SK-N-SH (cell line): ENCODE measurements at regions not wholly inside any gene's neighbourhood (a gene's known extent, or its start where the extent isn't known, plus 50 kb on each side); places are given as distances from the start of the nearest gene placed in this dataset.

Experiments
- CTCF ChIA-PET: fragments of 300-600, 350-600 bp; formaldehyde crosslinking; extraction: SDS; loops from one replicate; lab custom pipeline; 2021; lab: Yijun Ruan, JAX
- POLR2A ChIA-PET: fragments of 350-600 bp; sonication (Branson Sonifier 250); formaldehyde crosslinking; extraction: SDS; loops from one replicate; lab custom pipeline; 2020; ENCODE audit warnings: antibody characterized with exemption, inconsistent platforms; lab: Yijun Ruan, JAX
- DNase-seq: peaks from one replicate; pipeline ENCODE4 v3.0.0; 2012
- H2AFZ ChIP-seq: fragments of 200-600 bp; sonication (generic); 2 replicates; pipeline ENCODE4 v1.8.1; 2016; ENCODE audit warnings: antibody characterized with exemption, mild to moderate bottlenecking, low read depth
- H3F3A ChIP-seq: fragments of 200-600 bp; sonication (generic); replicated peaks from 2 replicates; pipeline ENCODE3; 2016; ENCODE audit warnings: antibody characterized with exemption, mild to moderate bottlenecking; ENCODE audit not compliant: insufficient read depth
- H3K27ac ChIP-seq, 2 experiments: fragments of 200-500 bp in 1 of 2; fragments of 200-600 bp in 1 of 2; sonication (Bioruptor generic) in 1 of 2; sonication (generic), shearing (Covaris generic) in 1 of 2; 2 replicates each; pipeline versions ENCODE4 v1.5.1 to v1.6.1; 2014 to 2016; ENCODE audit warnings: low read depth in 2 of 2, inconsistent platforms in 1 of 2, low read length in 1 of 2, mild to moderate bottlenecking in 1 of 2, mixed read lengths in 1 of 2
- H3K27me3 ChIP-seq: fragments of 200-600 bp; sonication (generic), shearing (Covaris generic); 2 replicates; pipeline ENCODE4 v1.6.1; 2016; ENCODE audit warnings: mixed run types; ENCODE audit not compliant: insufficient read depth
- H3K36me3 ChIP-seq, 2 experiments: fragments of 200-500 bp in 1 of 2; fragments of 200-600 bp in 1 of 2; sonication (Bioruptor generic) in 1 of 2; sonication (generic) in 1 of 2; replicated peaks in 1 of 2; 2 replicates each; pipeline versions ENCODE3 to v1.5.1; 2014 to 2016; ENCODE audit warnings: low read length in 1 of 2, mild to moderate bottlenecking in 1 of 2; ENCODE audit not compliant: insufficient read depth in 2 of 2, control insufficient read depth in 1 of 2
- H3K4me1 ChIP-seq, 2 experiments: fragments of 200-500 bp in 1 of 2; fragments of 200-600 bp in 1 of 2; sonication (Bioruptor generic) in 1 of 2; sonication (generic), shearing (Covaris generic) in 1 of 2; 2 replicates each; pipeline versions ENCODE4 v1.5.1 to v1.6.1; 2014 to 2016; ENCODE audit warnings: low read depth in 1 of 2, low read length in 1 of 2, mixed run types in 1 of 2; ENCODE audit not compliant: insufficient read depth in 2 of 2, control insufficient read depth in 1 of 2
- H3K4me2 ChIP-seq: fragments of 200-600 bp; sonication (generic), shearing (Covaris generic); 2 replicates; pipeline ENCODE4 v1.6.1; 2017; ENCODE audit warnings: mixed run types
- H3K4me3 ChIP-seq, 2 experiments: fragments of 200-500 bp in 1 of 2; fragments of 200-600 bp in 1 of 2; sonication (Bioruptor generic) in 1 of 2; sonication (generic), shearing (Covaris generic) in 1 of 2; 2 replicates each; pipeline versions ENCODE4 v1.5.1 to v1.8.1; 2014 to 2016; ENCODE audit warnings: low read depth in 2 of 2, inconsistent platforms in 1 of 2, low read length in 1 of 2, mild to moderate bottlenecking in 1 of 2, mixed read lengths in 1 of 2, moderate library complexity in 1 of 2
- H3K79me2 ChIP-seq: fragments of 200-600 bp; sonication (generic); 2 replicates; pipeline ENCODE4 v1.8.1; 2017; ENCODE audit warnings: mild to moderate bottlenecking; ENCODE audit not compliant: insufficient read depth
- H3K9ac ChIP-seq: fragments of 200-600 bp; sonication (generic); 2 replicates; pipeline ENCODE4 v1.6.1; 2017; ENCODE audit warnings: mixed run types
- H3K9me2 ChIP-seq: fragments of 200-600 bp; sonication (generic); 2 replicates; pipeline ENCODE4 v1.6.1; 2017; ENCODE audit warnings: mixed run types
- H3K9me3 ChIP-seq: fragments of 200-600 bp; sonication (generic); 2 replicates; pipeline ENCODE4 v1.6.1; 2017; ENCODE audit warnings: mixed run types, mild to moderate bottlenecking, moderate library complexity
- H4K20me1 ChIP-seq: fragments of 200-600 bp; sonication (generic); 2 replicates; pipeline ENCODE4 v1.6.1; 2017; ENCODE audit warnings: mild to moderate bottlenecking, mixed run types; ENCODE audit not compliant: insufficient read depth
- FOXJ3 ChIP-seq: sonication (generic); formaldehyde crosslinking; IDR thresholded peaks from 2 replicates; pipeline ENCODE4 v1.5.1; 2020; ENCODE audit warnings: mild to moderate bottlenecking, missing genetic modification reagents
- FOXM1 ChIP-seq: IDR thresholded peaks from 2 replicates; pipeline ENCODE4 v1.4.0; 2012; ENCODE audit warnings: low read depth, mild to moderate bottlenecking
- GABPA ChIP-seq: IDR thresholded peaks from 2 replicates; pipeline ENCODE4 v1.4.0; 2012; ENCODE audit warnings: low read depth, mild to moderate bottlenecking
- IRF3 ChIP-seq: fragments of 150-350 bp; IDR thresholded peaks from 2 replicates; pipeline ENCODE4 v1.6.1; 2016; ENCODE audit warnings: mild to moderate bottlenecking, low read depth, low read length
- MXI1 ChIP-seq: IDR thresholded peaks from 2 replicates; pipeline ENCODE4 v1.6.1; 2012; ENCODE audit warnings: mild to moderate bottlenecking, low read depth, low read length, improper control_type of control experiment
- NFIC ChIP-seq: IDR thresholded peaks from 2 replicates; pipeline ENCODE4 v1.4.0; 2012; ENCODE audit warnings: borderline replicate concordance
- POLR2AphosphoS5 ChIP-seq: IDR thresholded peaks from 2 replicates; pipeline ENCODE4 v1.6.1; 2012; ENCODE audit warnings: low read depth, low read length
- RFX5 ChIP-seq: IDR thresholded peaks from 2 replicates; pipeline ENCODE4 v1.6.1; 2012; ENCODE audit warnings: mild to moderate bottlenecking, improper control_type of control experiment, low read length
- USF1 ChIP-seq: IDR thresholded peaks from 2 replicates; pipeline ENCODE4 v1.4.0; 2012; ENCODE audit warnings: low read depth, borderline replicate concordance
- USF2 ChIP-seq: fragments of 150-350 bp; IDR thresholded peaks from 2 replicates; pipeline ENCODE4 v1.6.1; 2017; ENCODE audit warnings: antibody characterized with exemption, low read length, low read depth, borderline replicate concordance
- WGBS: methylation state at CpG from one replicate; pipeline ENCODE4 v1.1.6; 2017; ENCODE audit warnings: low lambda C conversion rate; 5-methylcytosine and 5-hydroxymethylcytosine counted together

GRCh38 chr14:61128382-61129167 lies 147.5 kb downstream of the SLC38A6 start (continued):
- no peak for TF ChIP-seq MXI1
- TF ChIP-seq FOXJ3: no peak
- no peak for TF ChIP-seq USF1
- TF ChIP-seq USF2: no peak
- TF ChIP-seq IRF3: no peak
- TF ChIP-seq NFIC: no peak
- no peak for TF ChIP-seq POLR2AphosphoS5
- TF ChIP-seq GABPA: no peak
- no peak for TF ChIP-seq FOXM1

- CTCF ChIA-PET: no interaction called here
- Histone ChIP-seq H3K27ac (no peak overlapping the region; a peak in 1 of 4 replicates), H2AFZ (no peak overlapping the region)
Observed at GRCh38 chr14:61126603-61127498, 145.8 kb downstream of the SLC38A6 start.

More at GRCh38 chr14:61126603-61127498, 145.8 kb downstream of the SLC38A6 start:
- Histone ChIP-seq H3K9me2 (no peaks in the 10 kb centered on the region), H3K4me2 (no peak overlapping the region), H3K4me3 (no peak overlapping the region), H3K79me2 (no peaks in the 10 kb centered on the region), H3K9me3 (no peaks in the 10 kb centered on the region), H3K4me1 (peaks cover 0 to 14% of the 10 kb centered on the region in 2 experiments; a peak in 1 of 4 replicates), H4K20me1 (no peaks in the 10 kb centered on the region), H3K27me3 (no peaks in the 10 kb centered on the region), H3K9ac (no peak overlapping the region), H3K36me3 (no peaks in the 10 kb centered on the region), H3F3A (no peaks in the 10 kb centered on the region)
- no peak for DNase-seq
- no peak for TF ChIP-seq RFX5
- POLR2A ChIA-PET: no interaction called here
- WGBS: 89% methylated on average over 3 of the region's 4 CpGs
